GM19455 (cell line): ENCODE measurements at regions not wholly inside any gene's neighbourhood (a gene's known extent, or its start where the extent isn't known, plus 50 kb on each side); places are given as distances from the start of the nearest gene placed in this dataset.
"Not testable (repeated sequence)": the region's sequence is repeated elsewhere in the genome, so short reads cannot be mapped to it uniquely, and the experiment has no call there.

Experiments used
- ATAC-seq: cut with Tn5 transposase; IDR thresholded peaks from one replicate; pipeline ENCODE4 v1.9.1; 2021; ENCODE audit not compliant: unreplicated experiment

DNA sequence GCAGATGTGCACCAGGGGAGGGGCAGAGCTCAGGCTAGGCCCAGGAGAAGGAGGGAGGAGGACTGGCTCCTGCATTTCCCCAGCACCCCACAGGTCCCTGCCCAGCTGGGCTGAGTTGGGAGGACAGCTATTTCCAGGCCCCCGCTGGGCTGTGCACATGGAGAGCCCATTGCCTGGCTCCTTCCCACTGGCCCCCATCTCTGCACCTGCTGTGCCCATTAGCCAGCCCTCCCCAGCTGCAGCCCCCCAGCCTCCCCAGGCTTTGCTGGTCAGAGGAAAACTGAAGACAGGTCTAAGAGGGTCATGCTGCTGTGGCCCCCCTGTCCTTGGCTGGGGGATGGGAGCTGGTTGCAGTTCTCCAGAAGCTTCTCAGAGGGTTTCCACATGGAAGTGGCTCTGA is 81.8 kb upstream of the SHANK2 start:
- no peak for ATAC-seq

DNA sequence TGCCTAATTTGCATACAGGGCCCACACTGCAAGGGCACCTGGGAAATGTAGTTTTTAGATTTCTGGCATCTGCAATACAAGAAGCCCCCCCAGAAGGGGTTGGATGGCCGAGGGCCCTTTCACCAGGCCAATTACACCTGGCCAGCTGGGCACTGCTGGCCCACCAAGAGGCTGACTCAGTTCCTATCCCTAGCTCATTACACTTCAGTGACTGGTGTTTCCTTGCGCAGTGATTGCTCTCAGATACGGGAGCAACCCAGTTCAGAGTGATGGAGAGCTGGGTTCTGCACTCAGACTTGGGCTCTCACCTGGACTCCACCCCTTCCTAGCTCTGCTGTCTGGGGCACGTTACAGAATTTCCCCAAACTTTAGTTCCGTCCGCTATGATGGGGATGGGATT is 81.1 kb upstream of the SHANK2 start:
- no peak for ATAC-seq

DNA sequence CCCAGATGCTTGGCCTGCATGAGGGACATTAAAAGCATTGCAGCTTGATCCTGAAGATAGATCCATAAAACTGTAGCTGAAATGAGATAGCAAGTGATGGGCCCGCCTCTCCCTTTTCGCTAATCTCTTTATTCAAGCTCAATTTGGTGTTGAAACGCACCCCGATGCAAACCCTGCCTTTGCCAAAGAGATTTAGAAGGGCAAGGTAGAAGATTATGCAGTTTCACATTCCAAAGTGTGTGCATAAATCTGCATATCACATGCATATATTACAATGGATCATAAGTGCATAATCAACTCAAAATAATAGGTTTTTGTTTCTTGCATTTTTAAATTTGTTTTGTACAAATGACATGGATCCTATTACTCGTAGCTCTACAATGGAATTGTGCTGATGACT is 80.1 kb upstream of the SHANK2 start:
- no peak for ATAC-seq

- no peak for ATAC-seq
Observed at GRCh38 chr11:71332046-71332445, 79.7 kb upstream of the SHANK2 start.

GRCh38 chr11:71331631-71332030 is 79.3 kb upstream of the SHANK2 start:
- ATAC-seq: no peak

- ATAC-seq: no peak
Observed at GRCh38 chr11:71330996-71331395, 78.6 kb upstream of the SHANK2 start.

- no peak for ATAC-seq
Observed at GRCh38 chr11:71330349-71330748, 78.0 kb upstream of the SHANK2 start.

DNA sequence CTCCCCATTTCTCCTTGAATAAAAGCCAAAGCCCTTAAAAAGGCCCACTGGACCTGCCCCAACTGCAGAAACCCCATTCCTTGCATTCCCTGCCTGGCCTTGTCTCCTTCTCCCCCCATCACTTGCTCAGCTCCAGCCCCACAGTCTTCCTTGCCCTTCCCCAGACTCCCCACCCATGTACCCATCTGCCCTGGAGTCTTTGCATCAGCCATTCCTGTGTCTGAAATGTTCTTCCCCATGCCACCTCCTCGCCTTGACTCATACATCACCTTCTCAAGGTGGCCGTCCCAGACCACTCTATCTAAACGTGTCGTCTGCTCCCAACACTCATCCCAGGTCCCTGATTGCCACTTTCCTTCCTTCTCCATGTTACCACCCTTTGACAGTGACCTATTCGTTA is 77.4 kb upstream of the SHANK2 start:
- ATAC-seq: no peak

DNA sequence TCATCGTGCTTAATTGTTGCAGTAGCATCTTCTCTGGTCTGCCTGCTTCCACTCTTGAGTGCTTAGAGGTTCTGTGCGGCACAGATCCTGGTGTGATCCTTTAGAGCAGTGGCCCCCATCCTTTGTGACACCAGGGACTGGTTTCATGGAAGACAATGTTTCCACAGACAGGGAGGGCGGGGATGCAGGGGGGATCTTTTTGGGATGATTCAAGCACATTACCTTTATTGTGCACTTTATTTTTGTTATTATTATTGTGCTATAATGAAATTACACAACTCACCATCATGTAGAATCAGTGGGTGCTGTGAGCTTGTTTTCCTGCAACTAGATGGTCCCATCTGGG is 76.8 kb upstream of the SHANK2 start:
- no peak for ATAC-seq

- no peak for ATAC-seq
Observed at GRCh38 chr11:71327156-71328085, 75.0 kb upstream of the SHANK2 start.

- ATAC-seq: no peak
Observed at GRCh38 chr11:71326328-71326940, 74.1 kb upstream of the SHANK2 start.

DNA sequence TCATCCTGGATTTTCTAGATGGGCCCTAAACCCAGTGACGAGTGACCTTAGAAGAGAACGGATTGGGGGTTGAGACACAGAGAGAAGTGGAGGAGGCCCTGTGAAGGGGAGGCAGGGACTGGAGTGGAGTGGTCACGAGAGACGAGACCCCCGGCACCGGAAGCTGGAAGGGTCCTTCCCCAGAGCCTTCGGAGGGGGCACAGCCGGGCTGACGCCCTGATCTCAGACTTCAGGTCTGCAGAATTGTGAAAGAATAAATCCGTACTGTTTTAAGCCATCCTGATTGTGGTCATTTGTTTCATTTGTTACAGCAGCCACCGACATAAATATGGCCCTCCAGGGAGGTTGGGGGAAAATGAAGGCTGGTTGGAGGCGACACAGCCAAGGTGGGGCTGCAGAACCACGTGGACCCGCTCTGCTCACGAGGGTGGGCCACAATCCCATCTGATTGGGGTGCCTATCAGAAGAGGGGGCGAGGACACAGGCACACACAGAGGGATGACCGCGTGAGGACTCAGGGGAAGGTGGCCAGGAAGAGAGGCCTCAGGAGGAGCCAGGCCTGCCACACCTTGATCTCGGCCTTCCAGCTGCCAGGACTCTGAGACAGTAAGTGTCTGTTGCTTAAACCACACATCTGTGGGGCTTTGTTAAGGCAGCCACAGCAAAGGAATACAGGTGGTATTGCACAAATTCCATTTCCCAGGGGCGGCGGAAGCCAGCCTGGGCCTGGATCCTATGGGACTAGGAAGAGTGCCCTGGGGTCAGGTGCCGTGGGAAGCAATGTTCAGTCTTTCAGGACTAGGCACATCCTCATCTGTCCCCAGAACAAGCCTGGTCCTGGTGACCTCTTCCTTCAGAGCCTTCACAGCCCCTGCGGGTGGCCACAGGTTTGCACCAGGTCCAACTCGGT is 73.3 kb upstream of the SHANK2 start:
- no peak for ATAC-seq

GRCh38 chr11:71324788-71325417 is 72.5 kb upstream of the SHANK2 start:
- no peak for ATAC-seq

- ATAC-seq: no peak
Observed at GRCh38 chr11:71323876-71324526, 71.6 kb upstream of the SHANK2 start.

- ATAC-seq: no peak
Observed at GRCh38 chr11:71322861-71323582, 70.6 kb upstream of the SHANK2 start.

DNA sequence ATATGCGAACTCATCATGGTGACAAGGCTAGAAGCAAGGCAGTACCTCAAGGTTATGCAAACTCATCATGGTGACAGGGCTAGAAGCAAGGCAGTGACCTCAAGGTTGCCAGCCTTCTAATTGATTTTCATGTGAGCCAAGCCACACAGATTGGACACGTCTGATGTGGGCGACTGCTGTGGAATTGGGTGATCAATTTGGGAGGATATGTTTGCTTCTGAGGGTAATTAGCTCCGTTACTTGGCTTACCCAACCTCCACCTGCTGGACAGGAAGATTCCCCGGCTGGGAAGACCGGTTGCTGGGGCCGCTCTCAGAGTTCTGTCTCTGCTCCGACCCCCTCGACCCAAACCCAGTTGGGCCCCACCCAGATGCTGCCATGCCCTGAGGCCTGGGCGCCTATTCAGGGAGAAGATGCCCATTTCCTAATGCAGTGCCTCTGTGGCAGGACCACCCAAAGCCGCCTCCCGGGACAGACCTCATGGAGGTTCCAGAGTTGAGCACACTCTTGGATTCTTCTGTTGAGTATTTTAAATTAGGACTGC is 69.9 kb upstream of the SHANK2 start:
- no peak for ATAC-seq

DNA sequence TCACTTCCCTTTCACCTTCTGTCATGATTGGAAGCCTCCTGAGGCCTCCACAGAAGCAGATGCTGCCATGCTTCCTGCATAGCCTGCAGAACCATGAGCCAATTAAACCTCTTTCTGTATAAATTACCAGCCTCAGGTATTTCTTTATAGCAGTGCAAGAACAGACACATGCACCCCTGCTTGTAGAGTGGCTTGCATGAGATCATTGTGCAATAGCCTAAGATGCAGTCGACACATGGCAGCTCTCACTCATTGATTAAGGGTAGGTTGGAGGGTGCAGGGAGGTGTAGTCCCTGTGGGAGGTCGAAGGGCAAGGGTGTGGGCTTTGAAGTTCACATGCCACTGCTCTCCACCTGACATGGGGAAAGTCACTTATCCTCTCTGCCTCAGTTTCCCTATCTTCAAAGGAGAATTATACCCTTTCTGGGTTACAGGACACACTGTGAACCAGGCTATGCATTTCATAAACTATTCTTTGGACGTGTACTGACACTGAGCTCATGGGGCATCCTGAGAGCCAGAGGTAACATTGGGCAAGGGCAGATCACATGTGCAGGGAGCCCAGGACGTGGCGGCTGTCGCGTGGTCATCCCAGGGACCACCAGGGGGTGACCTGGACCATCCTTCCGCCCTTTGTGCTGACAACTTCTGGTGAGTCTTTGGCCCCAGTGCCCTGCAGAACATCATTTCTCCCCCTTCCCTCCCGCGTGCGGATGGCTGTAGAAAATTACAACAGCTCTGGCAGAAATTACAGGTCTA is 69.2 kb upstream of the SHANK2 start:
- no peak for ATAC-seq

- no peak for ATAC-seq
Observed at GRCh38 chr11:71316701-71317100, 64.3 kb upstream of the SHANK2 start.

GRCh38 chr11:71312616-71313015 is 60.2 kb upstream of the SHANK2 start:
- ATAC-seq: not testable (repeated sequence)
